CD4-positive, alpha-beta T cell treated with Interleukin-10 for 1 hour (primary cell): ENCODE measurements at regions not wholly inside any gene's neighbourhood (a gene's known extent, or its start where the extent isn't known, plus 50 kb on each side); places are given as distances from the start of the nearest gene placed in this dataset.

Experiments
- DNase-seq: peaks from one replicate; pipeline ENCODE4 v3.0.0-alpha.2; 2020

GRCh38 chr1:25074351-25075227, 144.5 kb upstream of the RUNX3 start:
- no peak for DNase-seq

GRCh38 chr1:25073640-25074270, 143.7 kb upstream of the RUNX3 start:
- DNase-seq: no peak

- DNase-seq: no peak
Measured at GRCh38 chr1:25072461-25072860, 142.4 kb upstream of the RUNX3 start.

GRCh38 chr1:25068829-25069228, 138.8 kb upstream of the RUNX3 start:
- peak; percentile 26 for DNase-seq

GRCh38 chr1:25068316-25068715, 138.2 kb upstream of the RUNX3 start:
- no peak for DNase-seq

- DNase-seq: no peak
Measured at GRCh38 chr1:25067518-25068251, 137.6 kb upstream of the RUNX3 start.

GRCh38 chr1:25066731-25067517, 136.8 kb upstream of the RUNX3 start:
- no peak for DNase-seq

- DNase-seq: no peak
Measured at GRCh38 chr1:25066256-25066655, 136.2 kb upstream of the RUNX3 start.

GRCh38 chr1:25065795-25066238, 135.7 kb upstream of the RUNX3 start:
- peak; percentile 72 for DNase-seq

GRCh38 chr1:25065321-25065721, 135.2 kb upstream of the RUNX3 start:
- no peak for DNase-seq

GRCh38 chr1:25064465-25065240, 134.6 kb upstream of the RUNX3 start:
- peak; percentile 56 for DNase-seq

GRCh38 chr1:25063591-25064416, 133.7 kb upstream of the RUNX3 start:
- DNase-seq: no peak

GRCh38 chr1:25062621-25063255, 132.7 kb upstream of the RUNX3 start:
- DNase-seq: no peak

- DNase-seq: no peak
Measured at GRCh38 chr1:25061261-25061995, 131.4 kb upstream of the RUNX3 start.

GRCh38 chr1:25057188-25057587, 127.1 kb upstream of the RUNX3 start:
- DNase-seq: no peak

- no peak for DNase-seq
Measured at GRCh38 chr1:25056536-25056935, 126.5 kb upstream of the RUNX3 start.

GRCh38 chr1:25055961-25056360, 125.9 kb upstream of the RUNX3 start:
- DNase-seq: no peak

GRCh38 chr1:25055324-25055780, 125.3 kb upstream of the RUNX3 start:
- DNase-seq: no peak

- DNase-seq: no peak
Measured at GRCh38 chr1:25054526-25055323, 124.6 kb upstream of the RUNX3 start.
